ENCODE measurements at regions not wholly inside any gene's neighbourhood (a gene's known extent, or its start where the extent isn't known, plus 50 kb on each side); places are given as distances from the start of the nearest gene placed in this dataset.

DNA sequence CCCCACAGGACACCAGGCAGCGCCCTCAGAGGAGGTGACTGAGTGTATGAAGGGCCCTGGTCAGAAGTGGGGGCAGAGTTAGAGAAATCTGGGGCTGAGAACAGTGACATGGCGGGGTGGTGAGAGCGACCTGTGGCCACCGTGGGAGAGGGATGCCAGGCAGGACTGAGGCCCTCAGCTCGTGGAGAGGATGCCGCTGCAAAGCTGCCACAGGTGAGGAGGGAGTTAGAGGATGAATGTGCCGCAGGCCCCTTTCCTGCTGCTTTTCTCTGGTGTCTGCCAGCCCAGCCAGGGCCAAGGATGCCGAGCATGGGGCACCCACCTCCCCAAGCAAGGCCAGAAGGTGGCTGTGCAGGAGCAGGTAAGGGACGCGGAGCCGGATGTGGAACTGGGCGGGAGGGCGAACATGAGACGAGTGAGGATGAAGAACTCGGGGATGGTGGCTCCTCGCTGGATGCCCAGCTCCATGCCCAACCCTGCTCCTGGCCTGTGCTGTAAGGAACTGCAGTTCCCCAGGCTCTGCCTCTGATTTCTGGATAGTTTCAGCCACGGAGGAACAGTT is 269.2 kb upstream of the HDAC4 start:
- no peak for TF ChIP-seq CTCF (IDR thresholded peaks at IDR 0.05; ENCODE audit: low read depth, low read length, missing input control)
- TF ChIP-seq, protein P1, sequence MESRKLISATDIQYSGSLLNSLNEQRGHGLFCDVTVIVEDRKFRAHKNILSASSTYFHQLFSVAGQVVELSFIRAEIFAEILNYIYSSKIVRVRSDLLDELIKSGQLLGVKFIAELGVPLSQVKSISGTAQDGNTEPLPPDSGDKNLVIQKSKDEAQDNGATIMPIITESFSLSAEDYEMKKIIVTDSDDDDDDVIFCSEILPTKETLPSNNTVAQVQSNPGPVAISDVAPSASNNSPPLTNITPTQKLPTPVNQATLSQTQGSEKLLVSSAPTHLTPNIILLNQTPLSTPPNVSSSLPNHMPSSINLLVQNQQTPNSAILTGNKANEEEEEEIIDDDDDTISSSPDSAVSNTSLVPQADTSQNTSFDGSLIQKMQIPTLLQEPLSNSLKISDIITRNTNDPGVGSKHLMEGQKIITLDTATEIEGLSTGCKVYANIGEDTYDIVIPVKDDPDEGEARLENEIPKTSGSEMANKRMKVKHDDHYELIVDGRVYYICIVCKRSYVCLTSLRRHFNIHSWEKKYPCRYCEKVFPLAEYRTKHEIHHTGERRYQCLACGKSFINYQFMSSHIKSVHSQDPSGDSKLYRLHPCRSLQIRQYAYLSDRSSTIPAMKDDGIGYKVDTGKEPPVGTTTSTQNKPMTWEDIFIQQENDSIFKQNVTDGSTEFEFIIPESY (IDR thresholded peaks at IDR 0.05), result no peak

All from liver (tissue), 2 donors.